ENCODE measurements at regions not wholly inside any gene's neighbourhood (a gene's known extent, or its start where the extent isn't known, plus 50 kb on each side); places are given as distances from the start of the nearest gene placed in this dataset.

GRCh38 chr22:49094151-49094550 lies 733.5 kb downstream of the BRD1 start:
- Histone ChIP-seq H2AFZ (ENCODE audit: low read depth, low read length, severe bottlenecking) (no peak overlapping the region), H3K9me3 (ENCODE audit: insufficient read depth, low read length) (no peaks in the 10 kb centered on the region), H3K27ac (ENCODE audit: low read depth, low read length) (no peak overlapping the region), H3K27me3 (ENCODE audit: low read length) (no peaks in the 10 kb centered on the region), H3K9ac (ENCODE audit: low read length) (no peak overlapping the region), H3K9me2 (replicated peaks; ENCODE audit: insufficient read depth, low read length) (no peaks in the 10 kb centered on the region), H3F3A (ENCODE audit: insufficient read depth) (no peaks in the 10 kb centered on the region), H3K4me2 (ENCODE audit: low read depth, low read length, poor library complexity, severe bottlenecking) (no peak overlapping the region), H3K79me2 (ENCODE audit: insufficient read depth, low read length) (no peaks in the 10 kb centered on the region), H3K36me3 (ENCODE audit: low read length) (no peaks in the 10 kb centered on the region), H3K4me3 (ENCODE audit: insufficient read depth, low read length, poor library complexity, severe bottlenecking) (no peak overlapping the region), H4K20me1 (ENCODE audit: low read depth, low read length) (no peaks in the 10 kb centered on the region)
- no peak for TF ChIP-seq EZH2phosphoT487 (conservative IDR thresholded peaks at IDR 0.05; ENCODE audit: low read length)
- no peak for TF ChIP-seq CTCF (IDR thresholded peaks at IDR 0.05; ENCODE audit: insufficient read depth, low read length, poor library complexity, severe bottlenecking)

GRCh38 chr22:49093192-49093880 lies 734.3 kb downstream of the BRD1 start:
- Histone ChIP-seq H3K36me3 (ENCODE audit: low read length) (no peaks in the 10 kb centered on the region), H3F3A (ENCODE audit: insufficient read depth) (no peaks in the 10 kb centered on the region), H4K20me1 (ENCODE audit: low read depth, low read length) (no peaks in the 10 kb centered on the region), H2AFZ (ENCODE audit: low read depth, low read length, severe bottlenecking) (no peak overlapping the region), H3K9me3 (ENCODE audit: insufficient read depth, low read length) (no peaks in the 10 kb centered on the region), H3K4me2 (ENCODE audit: low read depth, low read length, poor library complexity, severe bottlenecking) (no peak overlapping the region), H3K9me2 (replicated peaks; ENCODE audit: insufficient read depth, low read length) (no peaks in the 10 kb centered on the region), H3K27me3 (ENCODE audit: low read length) (no peaks in the 10 kb centered on the region), H3K4me3 (ENCODE audit: insufficient read depth, low read length, poor library complexity, severe bottlenecking) (no peak overlapping the region), H3K27ac (ENCODE audit: low read depth, low read length) (no peak overlapping the region), H3K79me2 (ENCODE audit: insufficient read depth, low read length) (no peaks in the 10 kb centered on the region), H3K9ac (ENCODE audit: low read length) (no peak overlapping the region)
- no peak for TF ChIP-seq EZH2phosphoT487 (conservative IDR thresholded peaks at IDR 0.05; ENCODE audit: low read length)
- TF ChIP-seq CTCF (IDR thresholded peaks at IDR 0.05; ENCODE audit: insufficient read depth, low read length, poor library complexity, severe bottlenecking), result no peak

GRCh38 chr22:49092716-49093115 lies 735.0 kb downstream of the BRD1 start:
- no peak overlapping the region for H2AFZ ChIP-seq (ENCODE audit: low read depth, low read length, severe bottlenecking)
- H3F3A ChIP-seq (ENCODE audit: insufficient read depth), result no peaks in the 10 kb centered on the region
- no peak overlapping the region for H3K27ac ChIP-seq (ENCODE audit: low read depth, low read length)
- no peaks in the 10 kb centered on the region for H3K27me3 ChIP-seq (ENCODE audit: low read length)
- TF ChIP-seq EZH2phosphoT487 (conservative IDR thresholded peaks at IDR 0.05; ENCODE audit: low read length) (no peak), CTCF (IDR thresholded peaks at IDR 0.05; ENCODE audit: insufficient read depth, low read length, poor library complexity, severe bottlenecking) (no peak)
- no peaks in the 10 kb centered on the region for H4K20me1 ChIP-seq (ENCODE audit: low read depth, low read length)
- H3K4me3 ChIP-seq (ENCODE audit: insufficient read depth, low read length, poor library complexity, severe bottlenecking), result no peak overlapping the region
- no peaks in the 10 kb centered on the region for H3K9me3 ChIP-seq (ENCODE audit: insufficient read depth, low read length)
- H3K9me2 ChIP-seq (replicated peaks; ENCODE audit: insufficient read depth, low read length), result no peaks in the 10 kb centered on the region
- no peaks in the 10 kb centered on the region for H3K36me3 ChIP-seq (ENCODE audit: low read length)
- H3K79me2 ChIP-seq (ENCODE audit: insufficient read depth, low read length), result no peaks in the 10 kb centered on the region
- H3K4me2 ChIP-seq (ENCODE audit: low read depth, low read length, poor library complexity, severe bottlenecking), result no peak overlapping the region
- H3K9ac ChIP-seq (ENCODE audit: low read length), result no peak overlapping the region
